ENCODE measurements at regions not wholly inside any gene's neighbourhood (a gene's known extent, or its start where the extent isn't known, plus 50 kb on each side); places are given as distances from the start of the nearest gene placed in this dataset.

DNA sequence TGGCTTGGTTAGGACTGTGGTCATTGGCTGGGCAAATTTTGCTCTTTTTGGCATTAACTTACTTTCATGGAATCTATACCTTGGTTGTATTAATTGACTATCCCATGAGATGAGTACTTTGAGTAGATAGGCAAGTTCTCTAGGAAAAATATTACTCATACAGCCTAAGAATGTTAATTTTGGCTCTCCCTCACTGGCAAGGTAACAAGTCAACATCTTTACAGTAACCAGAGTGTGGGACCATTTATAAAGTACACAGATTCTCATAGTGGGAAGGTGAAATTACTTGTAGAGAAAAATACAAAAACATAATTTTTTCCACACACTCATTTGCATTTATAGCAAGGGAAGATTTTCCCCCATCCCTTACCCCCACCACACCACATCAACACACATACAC is 154.6 kb upstream of the ZNF608 start:
- Histone ChIP-seq H3K9ac (ENCODE audit: insufficient read depth in 1 of 2, low read length in 2 of 2) (no peak overlapping the region), H3K4me3 (no peak overlapping the region)
- no peak for ATAC-seq (ENCODE audit: insufficient read depth, low FRiP score)

DNA sequence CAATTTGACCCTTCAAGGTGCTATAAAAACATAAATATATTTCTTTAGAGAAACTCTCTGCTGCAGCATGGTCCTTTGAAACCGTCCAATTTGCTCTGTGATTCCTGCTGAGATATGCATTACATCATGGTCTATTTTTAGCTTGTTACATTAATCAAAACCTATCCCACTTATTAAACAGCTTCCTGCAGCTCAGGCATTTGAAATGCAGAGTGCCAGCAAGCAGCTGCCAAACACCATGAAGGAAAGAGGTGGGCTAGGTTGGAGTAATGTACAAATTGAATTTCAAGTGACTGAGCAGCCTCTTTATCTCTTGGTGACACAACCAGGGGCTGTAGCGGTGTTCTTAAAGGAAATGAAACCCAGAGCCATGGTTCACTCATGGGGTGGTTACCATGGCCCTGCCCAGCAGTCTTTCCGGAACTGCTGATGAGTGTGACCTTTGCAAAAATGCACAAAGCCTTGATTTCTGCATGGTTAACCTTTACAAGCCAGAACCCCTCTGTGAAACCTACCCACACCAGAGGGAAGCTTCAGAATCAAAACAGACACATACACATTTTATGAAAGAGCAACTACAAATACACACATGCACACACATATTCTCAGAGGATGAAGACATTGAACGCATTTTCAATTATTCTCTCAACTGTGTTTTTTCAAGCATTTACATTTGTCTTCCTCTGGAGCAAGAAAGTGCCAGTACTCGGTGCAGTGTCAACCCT is 155.8 kb upstream of the ZNF608 start:
- DNase-seq (peak in 1 of 3 donors; percentile 62), ATAC-seq (ENCODE audit: insufficient read depth, low FRiP score) (peak; percentile 67)

More for the DNA sequence above, 154.6 kb upstream of the ZNF608 start:
- Histone ChIP-seq H3K9me3 (ENCODE audit: control insufficient read depth in 4 of 4, insufficient read depth in 3 of 4, low read length in 3 of 4) (no peaks in the 10 kb centered on the region), H3K27ac (ENCODE audit: low read depth in 1 of 2, low read length in 1 of 2) (no peak overlapping the region), H3K27me3 (ENCODE audit: control insufficient read depth in 3 of 3, insufficient read depth in 3 of 3, low read length in 2 of 3) (no peaks in the 10 kb centered on the region), H3K4me1 (ENCODE audit: control insufficient read depth in 5 of 5, insufficient read depth in 5 of 5, low read length in 5 of 5) (peaks cover 0 to 15% (median 2%) of the 10 kb centered on the region in 5 donors), H3K36me3 (ENCODE audit: control insufficient read depth in 4 of 4, insufficient read depth in 4 of 4, low read length in 4 of 4) (no peaks in the 10 kb centered on the region)
- TF ChIP-seq, protein P1, sequence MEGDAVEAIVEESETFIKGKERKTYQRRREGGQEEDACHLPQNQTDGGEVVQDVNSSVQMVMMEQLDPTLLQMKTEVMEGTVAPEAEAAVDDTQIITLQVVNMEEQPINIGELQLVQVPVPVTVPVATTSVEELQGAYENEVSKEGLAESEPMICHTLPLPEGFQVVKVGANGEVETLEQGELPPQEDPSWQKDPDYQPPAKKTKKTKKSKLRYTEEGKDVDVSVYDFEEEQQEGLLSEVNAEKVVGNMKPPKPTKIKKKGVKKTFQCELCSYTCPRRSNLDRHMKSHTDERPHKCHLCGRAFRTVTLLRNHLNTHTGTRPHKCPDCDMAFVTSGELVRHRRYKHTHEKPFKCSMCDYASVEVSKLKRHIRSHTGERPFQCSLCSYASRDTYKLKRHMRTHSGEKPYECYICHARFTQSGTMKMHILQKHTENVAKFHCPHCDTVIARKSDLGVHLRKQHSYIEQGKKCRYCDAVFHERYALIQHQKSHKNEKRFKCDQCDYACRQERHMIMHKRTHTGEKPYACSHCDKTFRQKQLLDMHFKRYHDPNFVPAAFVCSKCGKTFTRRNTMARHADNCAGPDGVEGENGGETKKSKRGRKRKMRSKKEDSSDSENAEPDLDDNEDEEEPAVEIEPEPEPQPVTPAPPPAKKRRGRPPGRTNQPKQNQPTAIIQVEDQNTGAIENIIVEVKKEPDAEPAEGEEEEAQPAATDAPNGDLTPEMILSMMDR (IDR thresholded peaks at IDR 0.05; ENCODE audit: control extremely low read depth, extremely low read depth), result no peak
- DNase-seq, result no peak

DNA sequence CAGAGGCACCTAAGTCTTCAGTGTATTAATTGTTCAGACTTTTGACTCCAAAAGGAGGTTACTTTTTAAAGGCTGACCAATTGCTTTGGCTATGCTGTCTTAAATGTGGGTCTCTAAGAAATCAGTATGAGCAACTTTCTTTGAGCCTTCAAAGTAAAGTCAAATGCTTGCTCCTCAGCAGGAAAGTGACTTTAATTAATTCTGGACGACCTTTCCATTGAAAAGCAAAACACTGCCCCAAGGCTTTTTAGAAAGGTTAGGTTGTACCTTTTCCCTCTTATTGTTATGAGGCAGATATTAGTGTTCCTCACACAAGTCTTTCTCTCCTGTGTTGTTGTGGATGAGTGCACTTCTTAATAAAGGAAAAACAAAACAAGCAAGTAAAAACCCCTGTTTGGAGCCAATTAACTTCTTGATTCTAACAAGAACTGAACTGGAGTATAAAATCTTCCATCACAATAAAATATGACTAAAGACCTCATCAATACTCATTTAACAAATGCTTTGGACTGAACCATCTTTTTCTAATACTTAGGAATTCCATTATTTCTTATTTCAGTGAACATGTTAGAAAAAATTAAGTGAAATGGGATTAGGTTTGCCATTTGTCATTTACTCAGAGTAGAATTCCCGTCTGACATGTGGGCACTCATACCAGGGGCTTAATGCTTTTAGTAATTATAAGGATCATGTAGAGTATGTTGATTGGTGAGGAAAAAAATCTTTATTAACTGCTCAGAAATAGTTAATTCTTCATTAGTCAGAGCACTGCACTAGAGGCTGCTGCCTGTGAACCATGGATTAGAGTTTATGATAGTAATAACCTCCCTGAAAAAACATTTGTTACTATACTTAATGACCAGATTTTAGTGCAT is 159.1 kb upstream of the ZNF608 start:
- ATAC-seq (ENCODE audit: insufficient read depth, low FRiP score) (no peak), DNase-seq (no peak)
- 89 to 93% methylated on average over 2 of the region's 2 CpGs for WGBS, 2 donors
- peaks cover 6 to 43% (median 23%) of the 10 kb centered on the region in 5 donors for H3K4me1 ChIP-seq (ENCODE audit: control insufficient read depth in 5 of 5, insufficient read depth in 5 of 5, low read length in 5 of 5)
- H3K36me3 ChIP-seq (ENCODE audit: control insufficient read depth in 4 of 4, insufficient read depth in 4 of 4, low read length in 4 of 4), result no peaks in the 10 kb centered on the region
- TF ChIP-seq, protein P1 (IDR thresholded peaks at IDR 0.05; ENCODE audit: control extremely low read depth, extremely low read depth), result no peak
- H3K9ac ChIP-seq (ENCODE audit: insufficient read depth in 1 of 2, low read length in 2 of 2), result no peak overlapping the region
- H3K27me3 ChIP-seq (ENCODE audit: control insufficient read depth in 3 of 3, insufficient read depth in 3 of 3, low read length in 2 of 3), result no peaks in the 10 kb centered on the region
- H3K9me3 ChIP-seq (ENCODE audit: control insufficient read depth in 4 of 4, insufficient read depth in 3 of 4, low read length in 3 of 4), result no peaks in the 10 kb centered on the region
- no peak overlapping the region for H3K27ac ChIP-seq (ENCODE audit: low read depth in 1 of 2, low read length in 1 of 2)
- H3K4me3 ChIP-seq, result no peak overlapping the region

More for the DNA sequence above, 155.8 kb upstream of the ZNF608 start:
- WGBS, 2 donors, result 20 to 30% methylated on average over 5 of the region's 5 CpGs
- Histone ChIP-seq H3K4me1 (ENCODE audit: control insufficient read depth in 5 of 5, insufficient read depth in 5 of 5, low read length in 5 of 5) (peaks cover 5 to 20% (median 14%) of the 10 kb centered on the region in 5 donors), H3K27me3 (ENCODE audit: control insufficient read depth in 3 of 3, insufficient read depth in 3 of 3, low read length in 2 of 3) (no peaks in the 10 kb centered on the region), H3K4me3 (no peak overlapping the region), H3K27ac (ENCODE audit: low read depth in 1 of 2, low read length in 1 of 2) (peak overlapping the region in 1 of 2 donors; percentile 17), H3K9ac (ENCODE audit: insufficient read depth in 1 of 2, low read length in 2 of 2) (no peak overlapping the region), H3K9me3 (ENCODE audit: control insufficient read depth in 4 of 4, insufficient read depth in 3 of 4, low read length in 3 of 4) (no peaks in the 10 kb centered on the region), H3K36me3 (ENCODE audit: control insufficient read depth in 4 of 4, insufficient read depth in 4 of 4, low read length in 4 of 4) (no peaks in the 10 kb centered on the region)
- TF ChIP-seq, protein P1 (IDR thresholded peaks at IDR 0.05; ENCODE audit: control extremely low read depth, extremely low read depth), result no peak

Data from lung (tissue), 11 donors.